ENCODE measurements at regions not wholly inside any gene's neighbourhood (a gene's known extent, or its start where the extent isn't known, plus 50 kb on each side); places are given as distances from the start of the nearest gene placed in this dataset.

- Histone ChIP-seq H4K5ac (ENCODE audit: low read depth, low read length) (no peak overlapping the region), H3K9me1 (ENCODE audit: insufficient read depth, low read length) (no peaks in the 10 kb centered on the region), H3K36me3 (ENCODE audit: control insufficient read depth, insufficient read depth, low read length) (no peaks in the 10 kb centered on the region), H3K4me2 (ENCODE audit: low read depth, low read length) (no peak overlapping the region), H2AK5ac (ENCODE audit: low read depth, low read length) (no peak overlapping the region), H3K27ac (ENCODE audit: insufficient read depth, low read length) (no peak overlapping the region), H3K4me1 (ENCODE audit: control insufficient read depth, insufficient read depth, low read length) (no peaks in the 10 kb centered on the region), H3K18ac (ENCODE audit: low read depth, low read length) (no peak overlapping the region), H3K4ac (ENCODE audit: low read depth, low read length) (no peak overlapping the region), H4K8ac (ENCODE audit: low read depth in 2 of 2, low read length in 2 of 2) (no peak overlapping the region), H3K27me3 (ENCODE audit: control insufficient read depth, insufficient read depth, low read length) (peaks cover 2% of the 10 kb centered on the region), H3K9ac (ENCODE audit: low read depth, low read length) (no peak overlapping the region), H3K23ac (ENCODE audit: low read depth, low read length) (no peak overlapping the region), H4K20me1 (ENCODE audit: insufficient read depth, low read length) (no peaks in the 10 kb centered on the region), H2BK5ac (ENCODE audit: low read depth, low read length, poor library complexity, severe bottlenecking) (no peak overlapping the region), H2BK120ac (ENCODE audit: low read depth, low read length) (no peak overlapping the region), H4K91ac (ENCODE audit: insufficient read depth, low read depth, low read length) (no peak overlapping the region), H3K79me1 (ENCODE audit: low read depth in 1 of 2, low read length in 2 of 2) (no peaks in the 10 kb centered on the region), H3K9me3 (ENCODE audit: control insufficient read depth, insufficient read depth, low read length) (no peaks in the 10 kb centered on the region), H3K4me3 (ENCODE audit: insufficient read depth, low read depth, low read length) (no peak overlapping the region), H3K56ac (ENCODE audit: extremely low read depth, insufficient read depth, low read length) (no peak overlapping the region), H2AFZ (replicated peaks; ENCODE audit: low read length, poor library complexity) (no peak overlapping the region), H2AK9ac (replicated peaks; ENCODE audit: low read depth, low read length, poor library complexity) (no peak overlapping the region), H3K14ac (replicated peaks; ENCODE audit: low read depth, low read length) (no peak overlapping the region), H2BK20ac (ENCODE audit: low read depth, low read length) (no peak overlapping the region), H2BK15ac (ENCODE audit: low read depth, low read length) (no peak overlapping the region)
- intact Hi-C loops (cut with micrococcal nuclease): no loop called here
- ATAC-seq (ENCODE audit: low read depth) (no peak), DNase-seq (no peak)
- BruUV-seq (replicated peaks): no TSS peak
- ChIA-PET POLR2A (ENCODE audit: unreplicated experiment) (no interaction called here), CTCF (no interaction called here)
- in situ Hi-C loops (cut with MboI; ENCODE audit: low sequenced_read_pairs): no loop called here
- 50% methylated on average over 1 of the region's 2 CpGs; no CpG with 5 or more reads in 1 of the 2 experiments for WGBS, 2 experiments (ENCODE audit: extremely low coverage in 2 of 2, insufficient read length in 1 of 2)
- dilution Hi-C loops (cut with HindIII; ENCODE audit: low sequenced_read_pairs, unreplicated experiment): no loop called here
- TF ChIP-seq RAD21 (IDR thresholded peaks at IDR 0.05; ENCODE audit: low read length) (no peak), MAFK (IDR thresholded peaks at IDR 0.05; ENCODE audit: low read depth, low read length) (no peak), RFX5 (IDR thresholded peaks at IDR 0.05; ENCODE audit: low read depth, low read length) (no peak), MXI1 (IDR thresholded peaks at IDR 0.05; ENCODE audit: borderline replicate concordance, low read depth, low read length) (no peak), CHD1 (IDR thresholded peaks at IDR 0.05; ENCODE audit: low read depth, low read length) (no peak), CEBPB (IDR thresholded peaks at IDR 0.05; ENCODE audit: low read depth, low read length) (no peak), NFE2L2 (IDR thresholded peaks at IDR 0.05; ENCODE audit: low read depth, low read length) (no peak), POLR2A (IDR thresholded peaks at IDR 0.05; ENCODE audit: low read depth, low read length) (no peak), SMC3 (IDR thresholded peaks at IDR 0.05; ENCODE audit: low read depth, low read length) (no peak), MAZ (IDR thresholded peaks at IDR 0.05; ENCODE audit: borderline replicate concordance, low read depth, low read length) (no peak), RCOR1 (IDR thresholded peaks at IDR 0.05; ENCODE audit: insufficient replicate concordance, low read length) (no peak), BHLHE40 (IDR thresholded peaks at IDR 0.05; ENCODE audit: low read depth, low read length) (no peak), FOS (IDR thresholded peaks at IDR 0.05; ENCODE audit: low read depth, low read length) (no peak), USF2 (IDR thresholded peaks at IDR 0.05; ENCODE audit: low read depth, low read length) (no peak)
- TF ChIP-seq, protein P1, sequence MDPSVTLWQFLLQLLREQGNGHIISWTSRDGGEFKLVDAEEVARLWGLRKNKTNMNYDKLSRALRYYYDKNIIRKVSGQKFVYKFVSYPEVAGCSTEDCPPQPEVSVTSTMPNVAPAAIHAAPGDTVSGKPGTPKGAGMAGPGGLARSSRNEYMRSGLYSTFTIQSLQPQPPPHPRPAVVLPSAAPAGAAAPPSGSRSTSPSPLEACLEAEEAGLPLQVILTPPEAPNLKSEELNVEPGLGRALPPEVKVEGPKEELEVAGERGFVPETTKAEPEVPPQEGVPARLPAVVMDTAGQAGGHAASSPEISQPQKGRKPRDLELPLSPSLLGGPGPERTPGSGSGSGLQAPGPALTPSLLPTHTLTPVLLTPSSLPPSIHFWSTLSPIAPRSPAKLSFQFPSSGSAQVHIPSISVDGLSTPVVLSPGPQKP (IDR thresholded peaks at IDR 0.05; ENCODE audit: borderline replicate concordance, low read depth, low read length): no peak
- TF ChIP-seq, protein P2, sequence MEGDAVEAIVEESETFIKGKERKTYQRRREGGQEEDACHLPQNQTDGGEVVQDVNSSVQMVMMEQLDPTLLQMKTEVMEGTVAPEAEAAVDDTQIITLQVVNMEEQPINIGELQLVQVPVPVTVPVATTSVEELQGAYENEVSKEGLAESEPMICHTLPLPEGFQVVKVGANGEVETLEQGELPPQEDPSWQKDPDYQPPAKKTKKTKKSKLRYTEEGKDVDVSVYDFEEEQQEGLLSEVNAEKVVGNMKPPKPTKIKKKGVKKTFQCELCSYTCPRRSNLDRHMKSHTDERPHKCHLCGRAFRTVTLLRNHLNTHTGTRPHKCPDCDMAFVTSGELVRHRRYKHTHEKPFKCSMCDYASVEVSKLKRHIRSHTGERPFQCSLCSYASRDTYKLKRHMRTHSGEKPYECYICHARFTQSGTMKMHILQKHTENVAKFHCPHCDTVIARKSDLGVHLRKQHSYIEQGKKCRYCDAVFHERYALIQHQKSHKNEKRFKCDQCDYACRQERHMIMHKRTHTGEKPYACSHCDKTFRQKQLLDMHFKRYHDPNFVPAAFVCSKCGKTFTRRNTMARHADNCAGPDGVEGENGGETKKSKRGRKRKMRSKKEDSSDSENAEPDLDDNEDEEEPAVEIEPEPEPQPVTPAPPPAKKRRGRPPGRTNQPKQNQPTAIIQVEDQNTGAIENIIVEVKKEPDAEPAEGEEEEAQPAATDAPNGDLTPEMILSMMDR (conservative IDR thresholded peaks at IDR 0.05; ENCODE audit: low read depth, low read length): no peak
Measured at GRCh38 chr3:43810797-43811196, 120.1 kb downstream of the ABHD5 start.

All from IMR-90 (cell line).